ENCODE measurements at regions not wholly inside any gene's neighbourhood (a gene's known extent, or its start where the extent isn't known, plus 50 kb on each side); places are given as distances from the start of the nearest gene placed in this dataset.

DNA sequence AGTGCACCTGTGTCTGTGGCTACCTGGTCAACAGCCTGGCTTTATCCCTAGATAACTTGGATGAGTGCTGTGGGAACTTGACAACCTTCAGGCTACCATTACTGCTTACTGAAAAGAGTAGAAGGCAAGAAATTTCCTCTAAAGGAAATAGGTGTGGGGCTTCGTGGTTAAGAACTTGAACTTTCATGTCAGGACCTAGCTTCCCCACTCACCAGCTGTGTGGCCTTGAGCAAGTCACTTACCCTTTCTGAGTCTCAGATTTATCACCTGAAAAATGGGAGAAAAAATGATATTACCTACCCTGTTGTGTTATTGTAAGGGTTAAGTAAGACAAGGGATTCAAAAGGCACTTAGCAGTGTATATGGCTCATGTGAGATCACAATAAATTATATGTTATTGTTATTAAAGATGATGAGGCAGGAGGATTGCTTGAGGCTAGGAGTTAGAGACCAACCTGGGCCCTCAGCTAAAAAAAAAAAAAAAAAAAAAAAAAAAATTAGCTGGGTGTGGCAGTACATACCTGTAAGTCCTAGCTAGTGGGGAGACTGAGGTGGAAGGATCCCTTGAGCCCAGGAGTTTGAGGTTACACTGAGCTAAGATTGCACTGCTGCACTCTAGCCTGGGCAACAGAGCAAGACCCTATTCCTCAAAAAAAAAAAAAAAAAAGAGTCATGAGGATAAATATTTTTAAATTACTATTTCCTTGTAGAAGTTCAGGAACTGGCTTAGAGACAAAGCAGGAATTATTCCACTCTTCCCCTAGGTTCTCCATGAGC, 97.0 kb upstream of the SPRY4 start:
- Histone ChIP-seq H3K4me3 (no peak overlapping the region), H3K36me3 (no peaks in the 10 kb centered on the region), H3K9me3 (no peaks in the 10 kb centered on the region), H3K27ac (no peak overlapping the region), H3K27me3 (no peaks in the 10 kb centered on the region), H3K4me1 (no peaks in the 10 kb centered on the region)
- DNase-seq = no peak
- TF ChIP-seq POLR2A (IDR thresholded peaks at IDR 0.05) = no peak
- TF ChIP-seq, protein P1, sequence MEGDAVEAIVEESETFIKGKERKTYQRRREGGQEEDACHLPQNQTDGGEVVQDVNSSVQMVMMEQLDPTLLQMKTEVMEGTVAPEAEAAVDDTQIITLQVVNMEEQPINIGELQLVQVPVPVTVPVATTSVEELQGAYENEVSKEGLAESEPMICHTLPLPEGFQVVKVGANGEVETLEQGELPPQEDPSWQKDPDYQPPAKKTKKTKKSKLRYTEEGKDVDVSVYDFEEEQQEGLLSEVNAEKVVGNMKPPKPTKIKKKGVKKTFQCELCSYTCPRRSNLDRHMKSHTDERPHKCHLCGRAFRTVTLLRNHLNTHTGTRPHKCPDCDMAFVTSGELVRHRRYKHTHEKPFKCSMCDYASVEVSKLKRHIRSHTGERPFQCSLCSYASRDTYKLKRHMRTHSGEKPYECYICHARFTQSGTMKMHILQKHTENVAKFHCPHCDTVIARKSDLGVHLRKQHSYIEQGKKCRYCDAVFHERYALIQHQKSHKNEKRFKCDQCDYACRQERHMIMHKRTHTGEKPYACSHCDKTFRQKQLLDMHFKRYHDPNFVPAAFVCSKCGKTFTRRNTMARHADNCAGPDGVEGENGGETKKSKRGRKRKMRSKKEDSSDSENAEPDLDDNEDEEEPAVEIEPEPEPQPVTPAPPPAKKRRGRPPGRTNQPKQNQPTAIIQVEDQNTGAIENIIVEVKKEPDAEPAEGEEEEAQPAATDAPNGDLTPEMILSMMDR (IDR thresholded peaks at IDR 0.05) = no peak
- intact Hi-C loops (cut with DNase I; ENCODE audit: low total_unique reads) = no loop called here

DNA sequence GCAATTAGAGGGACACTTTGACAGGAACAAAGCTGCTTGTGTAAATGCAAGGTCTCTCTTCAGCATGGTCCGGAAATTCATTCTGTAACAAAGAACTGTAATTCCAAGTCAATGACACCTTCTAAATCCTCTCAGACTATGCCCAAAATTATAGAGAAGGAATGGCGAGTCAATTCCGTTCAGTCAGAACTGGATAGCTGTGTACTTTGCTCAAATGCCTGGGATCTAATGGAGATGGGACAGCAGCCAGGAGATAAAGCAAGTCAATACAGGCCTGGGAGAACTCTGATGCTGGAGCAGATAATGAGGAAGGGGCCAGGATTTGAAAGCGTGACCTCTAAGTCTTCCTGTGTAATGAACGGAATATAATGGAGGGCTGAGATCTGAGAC, 96.4 kb upstream of the SPRY4 start:
- no peaks in the 10 kb centered on the region for H3K4me1 ChIP-seq
- no peaks in the 10 kb centered on the region for H3K27me3 ChIP-seq
- TF ChIP-seq POLR2A (IDR thresholded peaks at IDR 0.05) = no peak
- TF ChIP-seq, protein P1 (IDR thresholded peaks at IDR 0.05) = no peak
- intact Hi-C loops (cut with DNase I; ENCODE audit: low total_unique reads) = no loop called here
- H3K4me3 ChIP-seq = no peak overlapping the region
- no peak overlapping the region for H3K27ac ChIP-seq
- H3K9me3 ChIP-seq = no peaks in the 10 kb centered on the region
- no peaks in the 10 kb centered on the region for H3K36me3 ChIP-seq
- DNase-seq = no peak

DNA sequence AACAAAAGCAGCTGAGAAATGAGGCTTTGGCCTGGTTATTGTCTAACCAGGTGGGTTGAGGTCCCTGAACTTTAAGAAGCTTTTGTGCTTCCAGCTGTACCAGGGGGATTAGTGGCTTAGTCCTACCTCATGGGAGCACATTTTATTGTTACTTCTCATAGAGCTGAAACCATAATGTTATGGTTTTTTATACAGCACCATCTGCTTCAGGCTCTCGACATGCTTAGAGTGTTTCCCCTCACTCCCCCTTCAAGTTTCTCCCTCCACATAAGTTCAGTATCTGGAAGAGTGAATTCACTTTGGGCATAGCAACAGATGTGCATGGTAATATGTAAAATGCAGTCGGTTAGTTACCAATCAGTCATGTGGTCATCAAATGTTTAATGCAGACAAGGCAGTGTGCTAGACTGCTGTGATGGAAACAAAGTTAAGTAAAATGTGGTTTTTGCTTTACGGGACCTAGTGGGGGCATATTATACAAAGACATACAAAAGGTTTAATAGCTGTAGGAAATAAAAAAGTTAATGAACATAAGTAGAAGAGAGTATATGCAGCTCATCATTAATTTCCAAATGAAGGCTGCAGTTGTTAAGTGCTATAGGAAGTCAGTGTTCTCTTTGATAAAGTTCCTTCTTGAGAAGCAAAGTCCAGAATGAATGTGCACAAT, 95.9 kb upstream of the SPRY4 start:
- Histone ChIP-seq H3K4me3 (no peak overlapping the region), H3K36me3 (no peaks in the 10 kb centered on the region), H3K4me1 (no peaks in the 10 kb centered on the region), H3K27ac (no peak overlapping the region), H3K27me3 (no peaks in the 10 kb centered on the region), H3K9me3 (no peaks in the 10 kb centered on the region)
- intact Hi-C loops (cut with DNase I; ENCODE audit: low total_unique reads) = no loop called here
- no peak for TF ChIP-seq POLR2A (IDR thresholded peaks at IDR 0.05)
- TF ChIP-seq, protein P1 (IDR thresholded peaks at IDR 0.05) = no peak
- no peak for DNase-seq

- no peaks in the 10 kb centered on the region for H3K36me3 ChIP-seq
- TF ChIP-seq, protein P1 (IDR thresholded peaks at IDR 0.05) = no peak
- TF ChIP-seq POLR2A (IDR thresholded peaks at IDR 0.05) = no peak
- no peaks in the 10 kb centered on the region for H3K9me3 ChIP-seq
- H3K27ac ChIP-seq = no peak overlapping the region
- H3K4me1 ChIP-seq = no peaks in the 10 kb centered on the region
- intact Hi-C loops (cut with DNase I; ENCODE audit: low total_unique reads) = no loop called here
- H3K27me3 ChIP-seq = no peaks in the 10 kb centered on the region
- H3K4me3 ChIP-seq = no peak overlapping the region
- DNase-seq = no peak
These were observed 87.8 kb upstream of the SPRY4 start for GRCh38 chr5:142412581-142412980.

GRCh38 chr5:142411656-142412425, 87.0 kb upstream of the SPRY4 start:
- Histone ChIP-seq H3K27ac (no peak overlapping the region), H3K36me3 (no peaks in the 10 kb centered on the region), H3K4me1 (no peaks in the 10 kb centered on the region), H3K4me3 (no peak overlapping the region), H3K9me3 (no peaks in the 10 kb centered on the region), H3K27me3 (no peaks in the 10 kb centered on the region)
- DNase-seq = no peak
- intact Hi-C loops (cut with DNase I; ENCODE audit: low total_unique reads) = no loop called here
- TF ChIP-seq POLR2A (IDR thresholded peaks at IDR 0.05) = no peak
- TF ChIP-seq, protein P1 (IDR thresholded peaks at IDR 0.05) = no peak
